Panc1 (cell line): ENCODE measurements at regions not wholly inside any gene's neighbourhood (a gene's known extent, or its start where the extent isn't known, plus 50 kb on each side); places are given as distances from the start of the nearest gene placed in this dataset.
"Not testable (repeated sequence)": the region's sequence is repeated elsewhere in the genome, so short reads cannot be mapped to it uniquely, and the experiment has no call there.

Experiments
- ATAC-seq: fragments of 200-7000 bp; cut with Tn5 transposase; 2 replicates; pipeline ENCODE4 v1.9.1; 2020; ENCODE audit warnings: mild to moderate bottlenecking, moderate library complexity
- BruUV-seq: library from RNA; stranded (reverse); fragments of 400-500 nt; replicated peaks from 2 replicates; lab custom pipeline; 2021; lab: Mats Ljungman, UMichigan
- CTCF ChIA-PET: fragments of 300-600 bp; sonication (Branson Sonifier 250); formaldehyde crosslinking; loops from one replicate; lab custom pipeline; 2022; ENCODE audit warnings: antibody characterized with exemption; lab: Charles Lee
- POLR2A ChIA-PET: fragments of 300-600 bp; sonication (Branson Sonifier 250); formaldehyde crosslinking; loops from one replicate; lab custom pipeline; 2022; ENCODE audit warnings: antibody characterized with exemption; lab: Charles Lee
- DNase-seq: peaks from one replicate; pipeline ENCODE4 v3.0.0-alpha.2; 2010; ENCODE audit warnings: low read depth, low spot score
- H3K27ac ChIP-seq: 2 replicates; pipeline ENCODE4 v1.5.1; 2011; ENCODE audit warnings: mild to moderate bottlenecking, low read length, inconsistent platforms
- H3K27me3 ChIP-seq: fragments of 200-500 bp; sonication (Bioruptor generic); 2 replicates; pipeline ENCODE4 v1.6.0; 2014; ENCODE audit warnings: low read length, inconsistent platforms; ENCODE audit not compliant: control insufficient read depth, insufficient read depth
- H3K36me3 ChIP-seq: fragments of 200-500 bp; sonication (Bioruptor generic); 2 replicates; pipeline ENCODE4 v1.5.1; 2014; ENCODE audit warnings: inconsistent platforms, mild to moderate bottlenecking, low read length, moderate library complexity; ENCODE audit not compliant: control insufficient read depth, insufficient read depth
- H3K4me1 ChIP-seq: 2 replicates; pipeline ENCODE4 v1.5.1; 2011; ENCODE audit warnings: inconsistent platforms, mild to moderate bottlenecking, low read length, moderate library complexity; ENCODE audit not compliant: control insufficient read depth, insufficient read depth
- H3K4me3 ChIP-seq, 2 experiments: 2 replicates each; pipeline ENCODE4 v1.5.1; 2011 to 2012; ENCODE audit warnings: low read depth in 2 of 2, low read length in 2 of 2, mild to moderate bottlenecking in 2 of 2, inconsistent platforms in 1 of 2, moderate library complexity in 1 of 2
- H3K9me3 ChIP-seq: fragments of 200-500 bp; sonication (Bioruptor generic); 2 replicates; pipeline ENCODE4 v1.5.1; 2014; ENCODE audit warnings: low read depth, mild to moderate bottlenecking, inconsistent platforms, low read length, moderate library complexity; ENCODE audit not compliant: control insufficient read depth, insufficient read depth
- in situ Hi-C: cut with HindIII; loops from 2 replicates; pipeline ENCODE4 v1.10.0; 2016; ENCODE audit warnings: low sequenced_read_pairs, low pct_unique_long_range_greater_than_20kb
- intact Hi-C: fragments of 100-400 bp; cut with micrococcal nuclease; formaldehyde crosslinking; loops from one replicate; pipeline ENCODE4 v1.10.0; 2022; ENCODE audit not compliant: unreplicated experiment

DNA sequence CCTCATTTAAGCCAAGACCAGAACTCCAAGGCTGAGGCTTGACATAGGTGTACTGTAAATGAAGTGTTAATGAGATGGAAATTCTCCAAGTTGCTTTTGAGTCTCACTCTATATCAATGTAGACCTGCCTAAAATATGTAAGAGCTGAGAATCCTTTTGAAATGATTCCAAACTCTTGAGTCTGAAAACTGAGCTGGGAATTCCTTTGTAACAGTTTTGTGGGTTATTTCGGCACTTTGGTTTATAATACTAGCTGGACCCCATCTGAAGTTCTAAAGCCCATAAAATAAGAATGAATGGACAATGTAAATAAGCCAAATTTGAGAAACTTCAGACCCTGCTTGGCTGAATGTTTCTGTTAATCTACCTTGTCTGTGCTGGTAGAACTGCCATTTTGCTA, 558.9 kb downstream of the TTLL7 start:
- intact Hi-C loops, H3K4me3 ChIP-seq, BruUV-seq, DNase-seq, in situ Hi-C loops, H3K36me3 ChIP-seq, POLR2A ChIA-PET, H3K9me3 ChIP-seq, CTCF ChIA-PET, H3K27ac ChIP-seq, ATAC-seq, H3K27me3 ChIP-seq, H3K4me1 ChIP-seq: not testable (repeated sequence)

DNA sequence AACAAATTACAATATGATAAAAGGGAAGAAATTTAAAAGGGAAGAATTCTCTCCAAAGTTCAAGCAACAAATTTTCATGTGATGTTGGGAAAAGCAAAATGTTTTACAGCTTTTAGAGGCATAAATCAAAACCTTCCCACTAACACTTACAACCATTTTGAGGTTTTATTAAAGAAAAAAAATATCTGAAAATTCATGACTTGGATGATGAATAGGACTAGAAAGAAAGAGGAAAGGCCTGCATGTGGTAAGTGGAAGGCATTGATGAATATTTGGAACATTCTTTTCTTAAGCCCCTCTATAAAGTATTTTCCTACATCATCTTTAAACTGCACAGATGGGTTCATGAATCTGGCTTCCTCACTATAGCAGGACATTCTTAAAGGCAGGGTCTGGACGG, 560.6 kb downstream of the TTLL7 start:
- DNase-seq, H3K27ac ChIP-seq, BruUV-seq, H3K27me3 ChIP-seq, H3K4me1 ChIP-seq, H3K4me3 ChIP-seq, ATAC-seq, H3K9me3 ChIP-seq, intact Hi-C loops, CTCF ChIA-PET, H3K36me3 ChIP-seq, in situ Hi-C loops, POLR2A ChIA-PET: not testable (repeated sequence)

DNA sequence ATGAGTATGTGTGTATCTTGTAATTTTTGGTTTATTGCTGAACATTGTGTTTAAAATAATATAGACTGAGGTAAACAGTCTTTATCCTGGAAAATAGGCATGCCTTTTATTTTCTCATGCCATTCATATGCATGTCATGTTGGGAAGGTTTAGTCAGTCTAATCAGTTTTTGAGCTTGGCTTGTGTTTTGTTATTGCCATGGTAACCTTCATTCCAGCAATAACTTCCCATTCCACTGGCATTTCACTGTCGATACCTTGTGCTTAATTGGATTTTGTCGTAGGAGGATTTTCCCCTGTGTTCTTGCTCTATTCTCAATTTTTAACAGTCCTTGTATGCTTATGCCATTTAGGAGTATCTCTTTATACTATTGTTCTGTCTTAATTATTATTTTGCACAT, 563.6 kb downstream of the TTLL7 start:
- intact Hi-C loops, CTCF ChIA-PET, H3K36me3 ChIP-seq, H3K27ac ChIP-seq, H3K9me3 ChIP-seq, H3K4me3 ChIP-seq, ATAC-seq, in situ Hi-C loops, H3K4me1 ChIP-seq, DNase-seq, POLR2A ChIA-PET, BruUV-seq, H3K27me3 ChIP-seq: not testable (repeated sequence)

DNA sequence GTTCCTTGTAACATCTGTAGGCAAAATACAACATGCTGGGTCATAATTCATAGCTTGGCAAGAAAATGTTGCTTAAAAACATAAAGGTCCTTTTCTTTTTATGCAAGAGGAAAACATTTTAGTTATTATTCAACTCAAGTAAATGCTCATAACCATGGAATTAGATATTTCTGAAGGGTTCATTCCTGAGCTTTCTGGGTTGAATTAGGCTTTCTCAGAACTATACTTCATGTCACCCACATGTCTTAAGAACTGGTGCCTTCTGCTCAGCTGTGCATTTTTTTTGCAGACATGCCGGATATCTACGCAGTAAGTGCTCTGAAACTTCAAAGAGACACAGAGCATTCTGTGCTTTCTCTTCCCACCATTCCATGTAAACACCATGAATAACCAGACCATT, 571.4 kb downstream of the TTLL7 start:
- H3K9me3 ChIP-seq, H3K27ac ChIP-seq, in situ Hi-C loops, POLR2A ChIA-PET, DNase-seq, H3K36me3 ChIP-seq, CTCF ChIA-PET, H3K4me1 ChIP-seq, intact Hi-C loops, BruUV-seq, ATAC-seq, H3K27me3 ChIP-seq, H3K4me3 ChIP-seq: not testable (repeated sequence)

DNA sequence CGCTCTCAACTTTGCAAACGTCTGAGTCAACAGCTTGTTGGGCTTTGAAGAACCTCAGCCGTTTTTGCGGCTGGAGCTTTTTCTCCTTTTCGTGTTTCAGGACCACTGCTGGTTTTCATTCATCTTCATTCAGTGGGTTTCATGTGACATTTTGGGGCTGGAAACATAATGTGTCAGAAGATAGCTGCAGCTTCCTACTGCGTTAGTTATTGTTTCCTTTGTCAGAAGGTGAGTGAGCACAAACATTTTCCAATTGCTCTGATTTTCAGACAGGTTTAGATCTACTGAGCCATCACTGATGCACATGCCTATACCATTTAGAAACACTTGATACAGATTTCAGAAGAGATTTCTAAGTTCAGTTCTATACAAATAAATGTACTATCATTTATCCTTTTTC, 575.5 kb downstream of the TTLL7 start:
- H3K9me3 ChIP-seq, H3K36me3 ChIP-seq, ATAC-seq, in situ Hi-C loops, CTCF ChIA-PET, BruUV-seq, POLR2A ChIA-PET, H3K4me1 ChIP-seq, H3K27ac ChIP-seq, H3K27me3 ChIP-seq, DNase-seq, intact Hi-C loops, H3K4me3 ChIP-seq: not testable (repeated sequence)
